H9 (cell line): ENCODE measurements at regions not wholly inside any gene's neighbourhood (a gene's known extent, or its start where the extent isn't known, plus 50 kb on each side); places are given as distances from the start of the nearest gene placed in this dataset.

ENCODE experiments used
- DNase-seq: peaks from one replicate; pipeline ENCODE4 v3.0.0-alpha.2; 2017
- H2AFZ ChIP-seq: one replicate; pipeline ENCODE4 v1.6.1; 2013; ENCODE audit warnings: mild to moderate bottlenecking, low read length, control low read depth, moderate library complexity
- H2AK5ac ChIP-seq: 2 replicates; pipeline ENCODE4 v1.6.1; 2013; ENCODE audit warnings: low read length, control low read depth, mixed read lengths; ENCODE audit not compliant: insufficient read length
- H2BK120ac ChIP-seq: one replicate; pipeline ENCODE4 v1.6.1; 2013; ENCODE audit warnings: low read depth, mild to moderate bottlenecking, low read length, control low read depth, inconsistent platforms; ENCODE audit not compliant: poor library complexity, severe bottlenecking
- H2BK12ac ChIP-seq: 2 replicates; pipeline ENCODE4 v1.6.1; 2013; ENCODE audit warnings: low read length, control low read depth, mixed read lengths, low read depth; ENCODE audit not compliant: insufficient read length
- H2BK15ac ChIP-seq: 2 replicates; pipeline ENCODE4 v1.6.1; 2013; ENCODE audit warnings: low read depth, low read length, control low read depth
- H2BK20ac ChIP-seq: one replicate; pipeline ENCODE4 v1.6.1; 2013; ENCODE audit warnings: low read depth, mild to moderate bottlenecking, low read length, control low read depth, inconsistent platforms; ENCODE audit not compliant: poor library complexity, severe bottlenecking
- H2BK5ac ChIP-seq: 2 replicates; pipeline ENCODE4 v1.6.1; 2013; ENCODE audit warnings: low read length, control low read depth, mixed read lengths; ENCODE audit not compliant: insufficient read length
- H3K14ac ChIP-seq: 2 replicates; pipeline ENCODE4 v1.6.1; 2013; ENCODE audit warnings: low read length, control low read depth; ENCODE audit not compliant: insufficient read depth
- H3K18ac ChIP-seq: 2 replicates; pipeline ENCODE4 v1.6.1; 2013; ENCODE audit warnings: low read depth, mild to moderate bottlenecking, mixed read lengths, low read length, control low read depth; ENCODE audit not compliant: insufficient read length
- H3K23ac ChIP-seq: 2 replicates; pipeline ENCODE4 v1.6.1; 2013; ENCODE audit warnings: low read length, control low read depth, mixed read lengths, low read depth; ENCODE audit not compliant: insufficient read length
- H3K23me2 ChIP-seq: 2 replicates; pipeline ENCODE4 v1.6.1; 2013; ENCODE audit warnings: low read depth, mild to moderate bottlenecking, mixed read lengths, low read length, control low read depth; ENCODE audit not compliant: insufficient read length, poor library complexity, severe bottlenecking
- H3K27ac ChIP-seq: 2 replicates; pipeline ENCODE4 v1.5.1; 2013; ENCODE audit warnings: low read length, control low read depth, mixed read lengths, low read depth; ENCODE audit not compliant: insufficient read length
- H3K27me3 ChIP-seq: 2 replicates; pipeline ENCODE4 v1.6.1; 2013; ENCODE audit warnings: low read length, control low read depth, inconsistent platforms; ENCODE audit not compliant: insufficient read depth
- H3K4ac ChIP-seq: 2 replicates; pipeline ENCODE4 v1.6.1; 2013; ENCODE audit warnings: low read depth, mild to moderate bottlenecking, control low read depth, inconsistent platforms, low read length, moderate library complexity
- H3K4me1 ChIP-seq: 2 replicates; pipeline ENCODE4 v1.6.1; 2013; ENCODE audit warnings: low read length, control low read depth, inconsistent platforms; ENCODE audit not compliant: insufficient read depth
- H3K4me2 ChIP-seq: 2 replicates; pipeline ENCODE4 v1.6.1; 2013; ENCODE audit warnings: low read length, control low read depth, mixed read lengths; ENCODE audit not compliant: insufficient read length, insufficient read depth
- H3K56ac ChIP-seq: 2 replicates; pipeline ENCODE4 v1.6.1; 2013; ENCODE audit warnings: low read depth, mild to moderate bottlenecking, mixed read lengths, low read length, control low read depth; ENCODE audit not compliant: insufficient read length
- H3K79me1 ChIP-seq: 2 replicates; pipeline ENCODE4 v1.6.1; 2013; ENCODE audit warnings: low read depth, mild to moderate bottlenecking, moderate library complexity, low read length, control low read depth, inconsistent platforms; ENCODE audit not compliant: insufficient read depth, poor library complexity, severe bottlenecking
- H3K79me2 ChIP-seq: 2 replicates; pipeline ENCODE4 v1.6.1; 2013; ENCODE audit warnings: low read length, control low read depth, inconsistent platforms; ENCODE audit not compliant: insufficient read depth
- H3K9ac ChIP-seq: 2 replicates; pipeline ENCODE4 v1.6.1; 2013; ENCODE audit warnings: low read length, control low read depth, mixed read lengths; ENCODE audit not compliant: insufficient read length; ENCODE audit errors: extremely low read depth
- H3K9me3 ChIP-seq: one replicate; pipeline ENCODE4 v1.6.1; 2013; ENCODE audit warnings: low read depth, low read length, inconsistent platforms; ENCODE audit not compliant: control insufficient read depth
- H3T11ph ChIP-seq: one replicate; pipeline ENCODE4 v1.6.1; 2013; ENCODE audit warnings: mild to moderate bottlenecking, low read length, control low read depth, inconsistent platforms
- H4K20me1 ChIP-seq: one replicate; pipeline ENCODE4 v1.6.1; 2013; ENCODE audit not compliant: control insufficient read depth, insufficient read length, insufficient read depth
- H4K5ac ChIP-seq: 2 replicates; pipeline ENCODE4 v1.6.1; 2013; ENCODE audit warnings: low read depth, mild to moderate bottlenecking, mixed read lengths, low read length, control low read depth; ENCODE audit not compliant: insufficient read length
- H4K8ac ChIP-seq: replicated peaks from 2 replicates; pipeline ENCODE4 v1.6.1; 2013; ENCODE audit warnings: low read length, control low read depth, mixed read lengths, low read depth; ENCODE audit not compliant: insufficient read length
- H4K91ac ChIP-seq: 2 replicates; pipeline ENCODE4 v1.6.1; 2013; ENCODE audit warnings: low read depth, mild to moderate bottlenecking, moderate library complexity, mixed read lengths, low read length, control low read depth; ENCODE audit not compliant: insufficient read length
- H3K27ac Mint-ChIP-seq, 3 experiments: 2 replicates in 2 of 3; 3 replicates in 1 of 3; pipeline ENCODE4 v1.8.0; 2020 to 2021; ENCODE audit warnings: mixed read lengths in 3 of 3, mild to moderate bottlenecking in 1 of 3, moderate library complexity in 1 of 3
- H3K27me3 Mint-ChIP-seq: 2 replicates; pipeline ENCODE4 v1.8.0; 2021; ENCODE audit warnings: low read depth, mild to moderate bottlenecking, moderate library complexity, mixed read lengths
- H3K36me3 Mint-ChIP-seq, 3 experiments: 2 replicates in 2 of 3; 3 replicates in 1 of 3; pipeline ENCODE4 v1.8.0; 2020 to 2021; ENCODE audit warnings: low read depth in 3 of 3, mixed read lengths in 3 of 3; ENCODE audit not compliant: insufficient read depth in 1 of 3
- H3K4me1 Mint-ChIP-seq, 2 experiments: 2 replicates each; pipeline ENCODE4 v1.8.0; 2020; ENCODE audit warnings: mixed read lengths in 2 of 2
- H3K4me3 Mint-ChIP-seq, 2 experiments: 2 replicates in 1 of 2; 3 replicates in 1 of 2; pipeline ENCODE4 v1.8.0; 2020 to 2021; ENCODE audit warnings: mild to moderate bottlenecking in 2 of 2, mixed read lengths in 2 of 2, moderate library complexity in 1 of 2
- H3K9me3 Mint-ChIP-seq, 2 experiments: 2 replicates in 1 of 2; 3 replicates in 1 of 2; pipeline ENCODE4 v1.8.0; 2020; ENCODE audit warnings: mild to moderate bottlenecking in 2 of 2, mixed read lengths in 2 of 2, moderate library complexity in 1 of 2
- WGBS: extraction: QIAGEN DNeasy Blood & Tissue Kit; methylation state at CpG from one replicate; pipeline ENCODE4 v1.1.7; 2013; ENCODE audit warnings: missing lambda C conversion rate, low lambda C conversion rate, mixed read lengths; ENCODE audit not compliant: insufficient read length; ENCODE audit errors: extremely low coverage; 5-methylcytosine and 5-hydroxymethylcytosine counted together
- TF ChIP-seq, protein P1 (sequence below): fragments of 200-600 bp; sonication (generic); conservative IDR thresholded peaks from 3 replicates; pipeline ENCODE4 v1.8.0; 2021; ENCODE audit warnings: antibody characterized with exemption, mild to moderate bottlenecking

DNA sequence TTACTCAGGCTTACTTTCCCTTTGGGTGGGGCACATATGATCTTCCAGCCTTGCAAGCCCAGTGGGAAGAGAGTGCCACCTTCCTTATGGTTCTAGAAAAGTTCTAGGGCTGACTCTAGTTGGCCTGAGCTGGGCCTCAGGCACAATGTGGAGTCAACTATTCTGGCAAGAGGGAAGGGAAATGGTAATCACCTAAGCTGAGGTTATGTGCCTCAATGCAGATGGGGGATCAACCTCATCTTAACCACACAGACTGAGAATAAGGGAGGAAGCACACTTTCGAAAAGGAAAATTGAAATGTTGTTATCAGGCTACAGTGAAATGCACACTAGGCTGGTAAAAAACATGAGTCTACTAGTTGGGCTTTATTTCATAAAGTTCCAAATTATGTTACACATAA, 77.5 kb upstream of the RMST start:
- Histone ChIP-seq H2BK20ac (no peak overlapping the region), H3K4me2 (no peak overlapping the region), H3T11ph (no peak overlapping the region), H3K18ac (no peak overlapping the region), H2BK12ac (no peak overlapping the region), H4K8ac (no peak overlapping the region), H2AFZ (no peak overlapping the region), H3K23ac (no peak overlapping the region), H4K5ac (no peak overlapping the region), H3K9ac (no peak overlapping the region), H4K20me1 (no peaks in the 10 kb centered on the region), H4K91ac (no peak overlapping the region), H3K9me3 (no peaks in the 10 kb centered on the region), H3K79me2 (no peaks in the 10 kb centered on the region), H3K4me1 (no peaks in the 10 kb centered on the region), H3K23me2 (no peaks in the 10 kb centered on the region), H3K56ac (no peak overlapping the region), H3K14ac (no peak overlapping the region), H2BK15ac (no peak overlapping the region), H2AK5ac (no peak overlapping the region), H3K27ac (no peak overlapping the region), H3K79me1 (no peaks in the 10 kb centered on the region), H2BK5ac (no peak overlapping the region), H2BK120ac (no peak overlapping the region), H3K4ac (no peak overlapping the region), H3K27me3 (no peaks in the 10 kb centered on the region)
- TF ChIP-seq, protein P1, sequence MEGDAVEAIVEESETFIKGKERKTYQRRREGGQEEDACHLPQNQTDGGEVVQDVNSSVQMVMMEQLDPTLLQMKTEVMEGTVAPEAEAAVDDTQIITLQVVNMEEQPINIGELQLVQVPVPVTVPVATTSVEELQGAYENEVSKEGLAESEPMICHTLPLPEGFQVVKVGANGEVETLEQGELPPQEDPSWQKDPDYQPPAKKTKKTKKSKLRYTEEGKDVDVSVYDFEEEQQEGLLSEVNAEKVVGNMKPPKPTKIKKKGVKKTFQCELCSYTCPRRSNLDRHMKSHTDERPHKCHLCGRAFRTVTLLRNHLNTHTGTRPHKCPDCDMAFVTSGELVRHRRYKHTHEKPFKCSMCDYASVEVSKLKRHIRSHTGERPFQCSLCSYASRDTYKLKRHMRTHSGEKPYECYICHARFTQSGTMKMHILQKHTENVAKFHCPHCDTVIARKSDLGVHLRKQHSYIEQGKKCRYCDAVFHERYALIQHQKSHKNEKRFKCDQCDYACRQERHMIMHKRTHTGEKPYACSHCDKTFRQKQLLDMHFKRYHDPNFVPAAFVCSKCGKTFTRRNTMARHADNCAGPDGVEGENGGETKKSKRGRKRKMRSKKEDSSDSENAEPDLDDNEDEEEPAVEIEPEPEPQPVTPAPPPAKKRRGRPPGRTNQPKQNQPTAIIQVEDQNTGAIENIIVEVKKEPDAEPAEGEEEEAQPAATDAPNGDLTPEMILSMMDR: no peak
- H3K4me1 Mint-ChIP-seq: peaks cover 3 to 5% of the 10 kb centered on the region in 2 experiments; a peak in 3 of 4 replicates
- no peaks in the 10 kb centered on the region for H3K27me3 Mint-ChIP-seq
- H3K27ac Mint-ChIP-seq: 0 out of 7 replicates have a peak overlapping the region, but pooled peaks of 1 of the 3 experiments have one; percentile 25
- H3K4me3 Mint-ChIP-seq: no peak overlapping the region
- H3K36me3 Mint-ChIP-seq: peaks cover 0 to 7% (median 0%) of the 10 kb centered on the region in 3 experiments; a peak in 1 of 7 replicates
- DNase-seq: no peak
- WGBS: no CpG with 5 or more reads among the region's 1 CpG
- peaks cover 3 to 5% of the 10 kb centered on the region in 2 experiments; a peak in 3 of 5 replicates for H3K9me3 Mint-ChIP-seq
